ENCODE measurements at regions not wholly inside any gene's neighbourhood (a gene's known extent, or its start where the extent isn't known, plus 50 kb on each side); places are given as distances from the start of the nearest gene placed in this dataset.

GRCh38 chr1:58249388-58249736 lies 297.2 kb downstream of the OMA1 start:
- Histone ChIP-seq H3K27ac (ENCODE audit: low read depth in 2 of 2, low read length in 2 of 2) (no peak overlapping the region), H3K4me3 (ENCODE audit: low read length in 3 of 3) (peak overlapping the region in 1 of 3 donors; percentile 4), H3K4me1 (ENCODE audit: control insufficient read depth in 2 of 3, insufficient read depth in 2 of 3, low read depth in 1 of 3, low read length in 3 of 3) (no peaks in the 10 kb centered on the region), H3K9ac (ENCODE audit: low read length in 3 of 3) (no peak overlapping the region), H3K9me3 (ENCODE audit: control insufficient read depth in 2 of 3, insufficient read depth in 1 of 3, low read length in 3 of 3) (no peaks in the 10 kb centered on the region), H3K36me3 (ENCODE audit: control insufficient read depth in 2 of 3, insufficient read depth in 3 of 3, low read length in 3 of 3) (no peaks in the 10 kb centered on the region), H3K27me3 (ENCODE audit: control insufficient read depth, insufficient read depth, low read length) (peaks cover 15% of the 10 kb centered on the region)
- no peak for TF ChIP-seq CTCF (IDR thresholded peaks at IDR 0.05; ENCODE audit: borderline replicate concordance, extremely low read depth, insufficient read depth)
- intact Hi-C loops (cut with DNase I) = no loop called here
- DNase-seq = no peak
- no peak for FAIRE-seq

GRCh38 chr1:58248791-58249190 lies 297.7 kb downstream of the OMA1 start:
- DNase-seq (peak in 1 of 5 donors; percentile 22), FAIRE-seq (no peak)
- intact Hi-C loops (cut with DNase I) = no loop called here
- H3K4me3 ChIP-seq (ENCODE audit: low read length in 3 of 3) = peak overlapping the region in 1 of 3 donors; percentile 17
- H3K9me3 ChIP-seq (ENCODE audit: control insufficient read depth in 2 of 3, insufficient read depth in 1 of 3, low read length in 3 of 3) = no peaks in the 10 kb centered on the region
- no peak overlapping the region for H3K9ac ChIP-seq (ENCODE audit: low read length in 3 of 3)
- H3K27me3 ChIP-seq (ENCODE audit: control insufficient read depth, insufficient read depth, low read length) = peaks cover 15% of the 10 kb centered on the region
- H3K27ac ChIP-seq (ENCODE audit: low read depth in 2 of 2, low read length in 2 of 2) = no peak overlapping the region
- TF ChIP-seq CTCF (IDR thresholded peaks at IDR 0.05; ENCODE audit: borderline replicate concordance, extremely low read depth, insufficient read depth) = no peak
- H3K36me3 ChIP-seq (ENCODE audit: control insufficient read depth in 2 of 3, insufficient read depth in 3 of 3, low read length in 3 of 3) = no peaks in the 10 kb centered on the region
- H3K4me1 ChIP-seq (ENCODE audit: control insufficient read depth in 2 of 3, insufficient read depth in 2 of 3, low read depth in 1 of 3, low read length in 3 of 3) = no peaks in the 10 kb centered on the region

GRCh38 chr1:58248072-58248471 lies 298.5 kb downstream of the OMA1 start:
- intact Hi-C loops (cut with DNase I) = no loop called here
- H3K27ac ChIP-seq (ENCODE audit: low read depth in 2 of 2, low read length in 2 of 2) = no peak overlapping the region
- DNase-seq = no peak
- H3K4me3 ChIP-seq (ENCODE audit: low read length in 3 of 3) = no peak overlapping the region
- no peaks in the 10 kb centered on the region for H3K36me3 ChIP-seq (ENCODE audit: control insufficient read depth in 2 of 3, insufficient read depth in 3 of 3, low read length in 3 of 3)
- H3K9me3 ChIP-seq (ENCODE audit: control insufficient read depth in 2 of 3, insufficient read depth in 1 of 3, low read length in 3 of 3) = no peaks in the 10 kb centered on the region
- FAIRE-seq = no peak
- H3K4me1 ChIP-seq (ENCODE audit: control insufficient read depth in 2 of 3, insufficient read depth in 2 of 3, low read depth in 1 of 3, low read length in 3 of 3) = no peaks in the 10 kb centered on the region
- no peak for TF ChIP-seq CTCF (IDR thresholded peaks at IDR 0.05; ENCODE audit: borderline replicate concordance, extremely low read depth, insufficient read depth)
- peaks cover 15% of the 10 kb centered on the region for H3K27me3 ChIP-seq (ENCODE audit: control insufficient read depth, insufficient read depth, low read length)
- no peak overlapping the region for H3K9ac ChIP-seq (ENCODE audit: low read length in 3 of 3)

GRCh38 chr1:58246549-58246948 lies 300.0 kb downstream of the OMA1 start:
- Histone ChIP-seq H3K9me3 (ENCODE audit: control insufficient read depth in 2 of 3, insufficient read depth in 1 of 3, low read length in 3 of 3) (no peaks in the 10 kb centered on the region), H3K27me3 (ENCODE audit: control insufficient read depth, insufficient read depth, low read length) (peaks cover 15% of the 10 kb centered on the region), H3K27ac (ENCODE audit: low read depth in 2 of 2, low read length in 2 of 2) (no peak overlapping the region), H3K4me1 (ENCODE audit: control insufficient read depth in 2 of 3, insufficient read depth in 2 of 3, low read depth in 1 of 3, low read length in 3 of 3) (no peaks in the 10 kb centered on the region), H3K36me3 (ENCODE audit: control insufficient read depth in 2 of 3, insufficient read depth in 3 of 3, low read length in 3 of 3) (no peaks in the 10 kb centered on the region), H3K4me3 (ENCODE audit: low read length in 3 of 3) (no peak overlapping the region), H3K9ac (ENCODE audit: low read length in 3 of 3) (no peak overlapping the region)
- no peak for TF ChIP-seq CTCF (IDR thresholded peaks at IDR 0.05; ENCODE audit: borderline replicate concordance, extremely low read depth, insufficient read depth)
- no peak for FAIRE-seq
- intact Hi-C loops (cut with DNase I) = no loop called here
- no peak for DNase-seq
